GM18526 (cell line): ENCODE measurements at regions not wholly inside any gene's neighbourhood (a gene's known extent, or its start where the extent isn't known, plus 50 kb on each side); places are given as distances from the start of the nearest gene placed in this dataset.

Experiments used
- POLR2A ChIP-seq: IDR thresholded peaks from 3 replicates; pipeline ENCODE4 v1.6.1; 2011; ENCODE audit not compliant: insufficient read length; ENCODE audit errors: extremely low read depth

DNA sequence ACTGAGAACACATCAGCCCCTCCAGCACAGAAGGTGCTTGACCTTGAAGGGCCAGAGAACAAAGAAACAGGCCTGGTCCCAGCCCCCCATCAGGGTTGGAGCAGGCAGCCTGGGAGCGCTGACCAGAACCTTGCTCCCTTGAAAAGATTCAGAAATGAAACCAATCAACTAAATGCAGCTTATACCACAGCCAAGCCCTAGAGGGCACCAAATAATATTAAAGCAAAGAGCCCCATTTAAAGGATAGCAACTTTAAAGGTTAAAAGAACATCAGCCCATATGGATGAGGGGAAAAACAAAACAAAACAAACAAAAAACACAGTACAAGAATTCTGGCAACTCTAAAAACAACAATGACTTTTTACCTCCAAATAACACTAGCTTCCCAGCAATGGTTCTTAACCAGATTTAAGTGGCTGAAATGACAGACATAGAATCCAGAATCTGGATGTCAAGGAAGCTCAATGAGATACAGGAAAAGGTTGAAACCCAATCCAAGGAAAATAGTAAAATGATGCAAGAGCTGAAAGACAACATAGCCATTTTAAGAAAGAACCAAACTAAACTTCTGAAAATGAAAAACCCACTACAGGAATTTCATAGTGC lies 471.9 kb downstream of the MTRR start:
- TF ChIP-seq POLR2A, result no peak

DNA sequence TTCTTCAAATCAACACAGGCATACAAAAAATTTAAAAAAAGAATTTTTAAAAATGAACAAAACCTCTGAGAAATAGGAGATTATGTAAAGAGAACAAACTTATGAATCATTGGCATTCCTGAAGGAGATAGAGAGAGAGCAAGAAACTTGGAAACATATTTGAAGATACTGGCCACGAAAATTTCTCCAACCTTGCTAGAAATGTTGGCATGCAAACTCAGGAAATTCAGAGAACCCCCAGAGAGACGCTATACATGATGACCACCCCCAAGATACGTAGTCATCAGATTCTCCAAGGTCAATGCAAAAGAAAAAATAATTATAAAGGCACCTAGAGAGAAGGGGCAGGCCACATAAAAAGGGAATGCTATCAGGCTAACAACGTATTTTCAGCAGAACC lies 472.5 kb downstream of the MTRR start:
- no peak for TF ChIP-seq POLR2A

- TF ChIP-seq POLR2A, result no peak
Measured at GRCh38 chr5:8347984-8348383, 479.0 kb downstream of the MTRR start.

GRCh38 chr5:8349855-8350254 lies 480.9 kb downstream of the MTRR start:
- TF ChIP-seq POLR2A, result no peak

DNA sequence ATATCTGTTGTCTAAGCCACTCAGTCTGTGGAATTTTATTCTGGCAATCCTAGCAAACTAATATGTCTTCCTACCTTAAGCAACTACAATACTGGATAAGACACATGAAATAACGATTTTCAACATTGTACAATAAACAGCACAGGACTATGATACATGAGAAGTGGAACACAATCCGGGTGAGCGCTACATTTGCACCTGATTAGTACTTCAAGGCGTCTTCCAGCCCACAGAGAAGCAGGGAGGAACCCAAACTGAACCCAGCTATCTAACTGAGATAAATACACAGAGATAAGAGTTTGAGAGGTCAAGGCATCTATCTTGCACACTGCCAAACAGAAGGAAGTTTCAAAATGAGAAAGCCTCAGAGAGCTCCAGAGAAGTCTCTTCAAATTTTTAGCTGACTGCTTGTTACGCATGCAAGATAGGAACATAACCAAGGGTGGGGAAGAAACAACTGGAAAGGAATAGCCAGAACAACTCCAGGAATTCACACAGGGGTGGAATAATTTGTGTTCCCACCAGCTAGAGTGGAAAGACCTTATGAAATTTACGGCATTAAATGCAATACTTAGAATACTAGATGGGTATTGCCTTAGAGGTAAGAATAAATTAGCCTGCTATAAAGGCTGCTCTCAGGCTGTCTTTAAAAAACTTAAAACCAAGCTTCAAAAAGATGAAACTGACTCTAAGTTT lies 481.8 kb downstream of the MTRR start:
- TF ChIP-seq POLR2A, result no peak

- TF ChIP-seq POLR2A, result no peak
Measured at GRCh38 chr5:8355981-8356380, 487.0 kb downstream of the MTRR start.

- no peak for TF ChIP-seq POLR2A
Measured at GRCh38 chr5:8360012-8360411, 491.1 kb downstream of the MTRR start.

DNA sequence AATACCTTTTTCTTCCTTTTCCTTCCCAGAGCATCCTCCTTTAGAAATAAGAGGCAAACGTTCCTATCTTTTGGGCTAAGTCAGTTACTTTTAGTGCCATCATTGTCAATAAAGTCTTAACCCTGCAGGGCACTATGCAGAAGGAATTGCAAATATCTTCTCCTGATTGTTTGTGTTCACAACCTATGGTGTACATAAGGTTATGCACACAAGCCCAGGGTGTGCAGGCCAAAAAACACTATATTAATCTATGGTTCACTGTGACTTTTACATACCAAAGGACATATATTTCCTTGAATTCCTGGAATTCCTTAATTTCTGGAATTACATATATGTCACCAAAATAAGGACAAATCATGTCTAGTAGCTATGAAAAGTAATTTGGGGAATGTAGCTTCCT lies 493.5 kb downstream of the MTRR start:
- no peak for TF ChIP-seq POLR2A

- no peak for TF ChIP-seq POLR2A
Measured at GRCh38 chr5:8363138-8363537, 494.2 kb downstream of the MTRR start.

- TF ChIP-seq POLR2A, result no peak
Measured at GRCh38 chr5:8366266-8366665, 497.3 kb downstream of the MTRR start.

DNA sequence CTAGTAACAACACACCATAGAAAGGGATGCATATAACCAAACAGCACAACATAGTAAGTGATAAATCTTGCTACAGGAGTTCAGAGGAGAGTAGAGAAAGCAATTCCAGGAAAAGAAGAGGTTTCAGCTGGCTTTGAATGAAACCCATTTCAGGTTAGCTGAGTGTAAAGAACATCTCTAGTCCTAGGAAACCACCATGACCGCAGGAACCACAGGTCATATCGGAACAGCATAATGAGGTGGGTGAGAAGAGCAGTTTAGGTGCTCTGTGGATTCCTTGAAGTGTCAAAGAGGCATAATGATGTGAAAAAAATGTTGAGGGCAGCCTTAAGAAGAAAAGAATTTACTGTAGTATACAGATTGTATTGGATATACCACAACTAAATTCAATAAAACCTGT lies 507.5 kb downstream of the MTRR start:
- TF ChIP-seq POLR2A, result no peak

- no peak for TF ChIP-seq POLR2A
Measured at GRCh38 chr5:8381972-8382371, 513.0 kb downstream of the MTRR start.

DNA sequence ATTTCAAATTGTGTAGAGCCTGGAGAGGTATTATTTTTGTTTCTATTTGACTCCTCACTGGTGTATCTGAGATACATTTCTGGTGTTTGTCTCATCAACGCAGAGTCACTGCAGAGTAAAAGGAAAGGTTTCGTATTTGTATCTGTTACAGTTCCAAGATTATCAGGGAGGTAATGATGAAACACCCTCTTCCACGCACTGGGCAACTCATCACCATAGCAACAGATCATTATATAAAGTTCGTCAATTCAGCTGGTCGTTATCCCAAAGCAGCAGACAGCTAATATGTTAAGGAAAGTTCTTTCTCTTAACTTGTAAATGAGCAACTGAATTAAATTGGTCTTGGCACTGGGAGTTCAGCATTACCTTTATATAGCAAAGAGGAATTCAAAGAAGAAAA lies 513.5 kb downstream of the MTRR start:
- no peak for TF ChIP-seq POLR2A

GRCh38 chr5:8383616-8384015 lies 514.7 kb downstream of the MTRR start:
- TF ChIP-seq POLR2A, result no peak

GRCh38 chr5:8386719-8387288 lies 517.9 kb downstream of the MTRR start:
- no peak for TF ChIP-seq POLR2A

- no peak for TF ChIP-seq POLR2A
Measured at GRCh38 chr5:8391911-8392310, 523.0 kb downstream of the MTRR start.

DNA sequence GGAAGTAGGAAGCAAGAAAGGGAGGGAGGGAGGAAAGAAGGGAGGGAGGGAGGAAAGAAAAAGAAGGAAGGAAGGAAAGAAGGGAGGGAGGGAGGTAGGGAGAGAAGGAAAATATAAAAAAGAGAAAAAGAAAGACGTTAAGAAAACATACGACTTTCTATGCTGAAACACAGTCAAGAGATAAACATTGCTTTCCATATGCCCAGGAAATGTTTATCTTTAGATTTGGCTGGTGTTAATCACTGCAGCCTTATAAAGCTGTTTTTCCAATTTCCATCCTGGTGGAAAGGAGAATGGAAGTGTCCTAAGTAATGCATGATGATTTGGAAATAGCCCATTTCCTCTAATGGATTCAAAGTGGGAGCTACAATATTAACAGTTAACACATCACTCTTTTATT lies 524.3 kb downstream of the MTRR start:
- no peak for TF ChIP-seq POLR2A

GRCh38 chr5:8394965-8395364 lies 526.0 kb downstream of the MTRR start:
- TF ChIP-seq POLR2A, result no peak

DNA sequence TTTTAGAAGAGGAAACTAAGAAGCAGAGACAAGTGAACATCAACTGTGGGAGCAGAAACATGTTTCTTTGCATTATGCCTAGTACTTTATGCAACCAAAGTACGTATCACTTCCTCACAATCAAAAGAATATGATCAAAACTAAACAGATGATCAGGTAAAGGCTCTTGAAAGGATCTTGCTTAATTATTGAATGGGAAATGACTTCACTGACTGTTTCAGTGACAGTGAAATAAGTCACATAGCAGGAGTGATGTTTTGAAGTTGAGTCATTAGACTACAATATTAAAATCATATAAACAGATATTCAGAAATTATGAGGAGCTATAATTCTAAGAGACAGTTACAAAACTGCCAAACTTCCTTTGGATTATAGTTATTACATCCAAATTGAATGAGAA lies 527.3 kb downstream of the MTRR start:
- TF ChIP-seq POLR2A, result no peak
